HG03460 (cell line): ENCODE measurements at regions not wholly inside any gene's neighbourhood (a gene's known extent, or its start where the extent isn't known, plus 50 kb on each side); places are given as distances from the start of the nearest gene placed in this dataset.
"Not testable (repeated sequence)": the region's sequence is repeated elsewhere in the genome, so short reads cannot be mapped to it uniquely, and the experiment has no call there.

Experiments
- ATAC-seq: cut with Tn5 transposase; IDR thresholded peaks from one replicate; pipeline ENCODE4 v1.9.1; 2021; ENCODE audit not compliant: unreplicated experiment

- no peak for ATAC-seq
Measured at GRCh38 chr11:37497326-37497725, 899.3 kb upstream of the RAG2 start.

- ATAC-seq: no peak
Measured at GRCh38 chr11:37496201-37496600, 898.2 kb upstream of the RAG2 start.

- no peak for ATAC-seq
Measured at GRCh38 chr11:37484298-37484697, 886.3 kb upstream of the RAG2 start.

- no peak for ATAC-seq
Measured at GRCh38 chr11:37483761-37484160, 885.7 kb upstream of the RAG2 start.

GRCh38 chr11:37474889-37475288, 876.9 kb upstream of the RAG2 start:
- ATAC-seq: no peak

GRCh38 chr11:37468344-37468743, 870.3 kb upstream of the RAG2 start:
- ATAC-seq: no peak

- no peak for ATAC-seq
Measured at GRCh38 chr11:37465221-37465620, 867.2 kb upstream of the RAG2 start.

GRCh38 chr11:37459456-37459855, 861.4 kb upstream of the RAG2 start:
- no peak for ATAC-seq

- ATAC-seq: no peak
Measured at GRCh38 chr11:37456746-37457145, 858.7 kb upstream of the RAG2 start.

- no peak for ATAC-seq
Measured at GRCh38 chr11:37451903-37452302, 853.9 kb upstream of the RAG2 start.

GRCh38 chr11:37450613-37451012, 852.6 kb upstream of the RAG2 start:
- peak; percentile 54 for ATAC-seq

- no peak for ATAC-seq
Measured at GRCh38 chr11:37449146-37449545, 851.1 kb upstream of the RAG2 start.

GRCh38 chr11:37442576-37442975, 844.5 kb upstream of the RAG2 start:
- ATAC-seq: no peak

- ATAC-seq: not testable (repeated sequence)
Measured at GRCh38 chr11:37431633-37432230, 833.7 kb upstream of the RAG2 start.

GRCh38 chr11:37430966-37431632, 833.1 kb upstream of the RAG2 start:
- not testable (repeated sequence) for ATAC-seq

- ATAC-seq: no peak
Measured at GRCh38 chr11:37422511-37422910, 824.5 kb upstream of the RAG2 start.

GRCh38 chr11:37411289-37411688, 813.3 kb upstream of the RAG2 start:
- ATAC-seq: no peak

- no peak for ATAC-seq
Measured at GRCh38 chr11:37409124-37409523, 811.1 kb upstream of the RAG2 start.

- ATAC-seq: no peak
Measured at GRCh38 chr11:37407461-37407860, 809.4 kb upstream of the RAG2 start.

- no peak for ATAC-seq
Measured at GRCh38 chr11:37406651-37407050, 808.6 kb upstream of the RAG2 start.

- ATAC-seq: no peak
Measured at GRCh38 chr11:37404231-37404630, 806.2 kb upstream of the RAG2 start.

- ATAC-seq: no peak
Measured at GRCh38 chr11:37402663-37403062, 804.6 kb upstream of the RAG2 start.
